ENCODE measurements at regions not wholly inside any gene's neighbourhood (a gene's known extent, or its start where the extent isn't known, plus 50 kb on each side); places are given as distances from the start of the nearest gene placed in this dataset.

- no peak for DNase-seq
Measured at GRCh38 chr14:101110729-101111619, 207.5 kb upstream of the RTL1 start.

GRCh38 chr14:101111620-101112290 lies 208.2 kb upstream of the RTL1 start:
- no peak for DNase-seq

- no peak for DNase-seq
Measured at GRCh38 chr14:101112351-101113107, 209.0 kb upstream of the RTL1 start.

- no peak for DNase-seq
Measured at GRCh38 chr14:101113108-101113612, 209.6 kb upstream of the RTL1 start.

GRCh38 chr14:101113835-101114725 lies 210.6 kb upstream of the RTL1 start:
- DNase-seq = peak; percentile 75

GRCh38 chr14:101114726-101115515 lies 211.4 kb upstream of the RTL1 start:
- no peak for DNase-seq

GRCh38 chr14:101115652-101116051 lies 212.1 kb upstream of the RTL1 start:
- DNase-seq = no peak

- no peak for DNase-seq
Measured at GRCh38 chr14:101116065-101116464, 212.5 kb upstream of the RTL1 start.

GRCh38 chr14:101116486-101117130 lies 213.1 kb upstream of the RTL1 start:
- DNase-seq = no peak

GRCh38 chr14:101117543-101117942 lies 214.0 kb upstream of the RTL1 start:
- DNase-seq = no peak

GRCh38 chr14:101118233-101118632 lies 214.7 kb upstream of the RTL1 start:
- no peak for DNase-seq

- peak; percentile 24 for DNase-seq
Measured at GRCh38 chr14:101118746-101119591, 215.4 kb upstream of the RTL1 start.

GRCh38 chr14:101119830-101120571 lies 216.5 kb upstream of the RTL1 start:
- no peak for DNase-seq

GRCh38 chr14:101120641-101121507 lies 217.4 kb upstream of the RTL1 start:
- peak; percentile 82 for DNase-seq

- DNase-seq = no peak
Measured at GRCh38 chr14:101121508-101122139, 218.1 kb upstream of the RTL1 start.

- DNase-seq = no peak
Measured at GRCh38 chr14:101122237-101123141, 219.0 kb upstream of the RTL1 start.

Data from COR-L47 (cell line).